PC-9 (cell line): ENCODE measurements at regions not wholly inside any gene's neighbourhood (a gene's known extent, or its start where the extent isn't known, plus 50 kb on each side); places are given as distances from the start of the nearest gene placed in this dataset.

Source experiments
- CTCF ChIP-seq: fragments of 200-600 bp; sonication (generic); conservative IDR thresholded peaks from 2 replicates; pipeline ENCODE4 v1.6.1; 2017; ENCODE audit warnings: mixed run types, antibody characterized with exemption, mild to moderate bottlenecking, moderate library complexity
- EZH2 ChIP-seq: fragments of 200-600 bp; sonication (generic); IDR thresholded peaks from 2 replicates; pipeline ENCODE4 v1.8.0; 2017; ENCODE audit warnings: antibody characterized with exemption, low read depth

- TF ChIP-seq CTCF (no peak), EZH2 (no peak)
These were observed 2275.8 kb upstream of the PCDH20 start for GRCh38 chr13:63691474-63691873.
